DND-41 (cell line): ENCODE measurements at regions not wholly inside any gene's neighbourhood (a gene's known extent, or its start where the extent isn't known, plus 50 kb on each side); places are given as distances from the start of the nearest gene placed in this dataset.

Source experiments
- EZH2 ChIP-seq: IDR thresholded peaks from 3 replicates; pipeline ENCODE4 v1.6.1; 2012; ENCODE audit warnings: borderline replicate concordance, low read depth, mild to moderate bottlenecking, moderate library complexity, low read length, inconsistent platforms; ENCODE audit not compliant: severe bottlenecking
- TF ChIP-seq, protein P1 (sequence below): IDR thresholded peaks from 2 replicates; pipeline ENCODE4 v1.5.1; 2012; ENCODE audit warnings: borderline replicate concordance, low read length, moderate library complexity, mild to moderate bottlenecking; ENCODE audit not compliant: poor library complexity, severe bottlenecking; ENCODE audit errors: extremely low read depth

DNA sequence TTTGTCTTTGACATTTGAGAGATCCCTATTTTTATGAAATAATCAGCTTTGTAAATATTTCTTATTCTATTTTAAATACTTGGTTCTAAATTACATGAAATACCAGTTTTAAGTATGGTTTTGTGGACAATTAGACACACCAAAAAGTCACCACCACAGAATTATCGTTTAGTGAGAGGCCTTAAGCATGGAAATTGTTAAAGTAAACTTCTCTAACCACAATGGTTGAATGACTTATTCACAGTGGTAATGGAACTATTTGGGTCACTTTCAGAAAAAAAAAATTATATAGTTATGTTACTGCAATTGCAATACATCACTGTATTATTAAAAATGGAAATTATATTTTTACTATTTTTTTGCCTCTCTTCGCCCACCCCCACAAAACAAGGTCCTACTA is 1252.5 kb downstream of the EFNA5 start:
- TF ChIP-seq, protein P1, sequence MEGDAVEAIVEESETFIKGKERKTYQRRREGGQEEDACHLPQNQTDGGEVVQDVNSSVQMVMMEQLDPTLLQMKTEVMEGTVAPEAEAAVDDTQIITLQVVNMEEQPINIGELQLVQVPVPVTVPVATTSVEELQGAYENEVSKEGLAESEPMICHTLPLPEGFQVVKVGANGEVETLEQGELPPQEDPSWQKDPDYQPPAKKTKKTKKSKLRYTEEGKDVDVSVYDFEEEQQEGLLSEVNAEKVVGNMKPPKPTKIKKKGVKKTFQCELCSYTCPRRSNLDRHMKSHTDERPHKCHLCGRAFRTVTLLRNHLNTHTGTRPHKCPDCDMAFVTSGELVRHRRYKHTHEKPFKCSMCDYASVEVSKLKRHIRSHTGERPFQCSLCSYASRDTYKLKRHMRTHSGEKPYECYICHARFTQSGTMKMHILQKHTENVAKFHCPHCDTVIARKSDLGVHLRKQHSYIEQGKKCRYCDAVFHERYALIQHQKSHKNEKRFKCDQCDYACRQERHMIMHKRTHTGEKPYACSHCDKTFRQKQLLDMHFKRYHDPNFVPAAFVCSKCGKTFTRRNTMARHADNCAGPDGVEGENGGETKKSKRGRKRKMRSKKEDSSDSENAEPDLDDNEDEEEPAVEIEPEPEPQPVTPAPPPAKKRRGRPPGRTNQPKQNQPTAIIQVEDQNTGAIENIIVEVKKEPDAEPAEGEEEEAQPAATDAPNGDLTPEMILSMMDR, result no peak
- TF ChIP-seq EZH2, result no peak
